Cardiac muscle cell (in vitro differentiated cells and primary cell): ENCODE measurements at regions not wholly inside any gene's neighbourhood (a gene's known extent, or its start where the extent isn't known, plus 50 kb on each side); places are given as distances from the start of the nearest gene placed in this dataset.

Experiments used
- DNase-seq, 2 donors: peaks; one replicate each; pipeline versions ENCODE4 v3.0.0 to v3.0.0-alpha.2; 2010 to 2017; ENCODE audit warnings: low read depth in 1 of 2, low spot score in 1 of 2
- H3K27ac ChIP-seq: fragments of 200-600 bp; sonication (generic); 2 replicates; pipeline ENCODE4 v1.5.1; 2016
- H3K27me3 ChIP-seq: fragments of 200-600 bp; sonication (generic); 2 replicates; pipeline ENCODE4 v1.6.0; 2016; ENCODE audit warnings: control low read depth
- H3K36me3 ChIP-seq: fragments of 200-600 bp; sonication (generic); 2 replicates; pipeline ENCODE4 v1.5.1; 2016; ENCODE audit warnings: control low read depth
- H3K4me1 ChIP-seq: fragments of 200-600 bp; sonication (generic); 2 replicates; pipeline ENCODE4 v1.8.1; 2017; ENCODE audit warnings: low read depth, mild to moderate bottlenecking, mixed run types
- H3K4me3 ChIP-seq: fragments of 200-600 bp; sonication (generic); 2 replicates; pipeline ENCODE4 v1.5.1; 2016; ENCODE audit warnings: mild to moderate bottlenecking
- H3K9me3 ChIP-seq: fragments of 200-600 bp; sonication (generic); 2 replicates; pipeline ENCODE4 v1.5.1; 2017; ENCODE audit warnings: low read depth, mild to moderate bottlenecking, control low read depth
- TF ChIP-seq, protein P1 (sequence below): IDR thresholded peaks from 2 replicates; pipeline ENCODE4 v1.5.1; 2012; ENCODE audit warnings: low read depth, mild to moderate bottlenecking, low read length

- Histone ChIP-seq H3K27me3 (no peaks in the 10 kb centered on the region), H3K36me3 (no peaks in the 10 kb centered on the region), H3K4me3 (no peak overlapping the region), H3K27ac (no peak overlapping the region), H3K9me3 (no peaks in the 10 kb centered on the region), H3K4me1 (no peaks in the 10 kb centered on the region)
- no peak for DNase-seq
- TF ChIP-seq, protein P1, sequence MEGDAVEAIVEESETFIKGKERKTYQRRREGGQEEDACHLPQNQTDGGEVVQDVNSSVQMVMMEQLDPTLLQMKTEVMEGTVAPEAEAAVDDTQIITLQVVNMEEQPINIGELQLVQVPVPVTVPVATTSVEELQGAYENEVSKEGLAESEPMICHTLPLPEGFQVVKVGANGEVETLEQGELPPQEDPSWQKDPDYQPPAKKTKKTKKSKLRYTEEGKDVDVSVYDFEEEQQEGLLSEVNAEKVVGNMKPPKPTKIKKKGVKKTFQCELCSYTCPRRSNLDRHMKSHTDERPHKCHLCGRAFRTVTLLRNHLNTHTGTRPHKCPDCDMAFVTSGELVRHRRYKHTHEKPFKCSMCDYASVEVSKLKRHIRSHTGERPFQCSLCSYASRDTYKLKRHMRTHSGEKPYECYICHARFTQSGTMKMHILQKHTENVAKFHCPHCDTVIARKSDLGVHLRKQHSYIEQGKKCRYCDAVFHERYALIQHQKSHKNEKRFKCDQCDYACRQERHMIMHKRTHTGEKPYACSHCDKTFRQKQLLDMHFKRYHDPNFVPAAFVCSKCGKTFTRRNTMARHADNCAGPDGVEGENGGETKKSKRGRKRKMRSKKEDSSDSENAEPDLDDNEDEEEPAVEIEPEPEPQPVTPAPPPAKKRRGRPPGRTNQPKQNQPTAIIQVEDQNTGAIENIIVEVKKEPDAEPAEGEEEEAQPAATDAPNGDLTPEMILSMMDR, result no peak
Observed at GRCh38 chr17:79491006-79491405, 119.8 kb downstream of the RBFOX3 start.

DNA sequence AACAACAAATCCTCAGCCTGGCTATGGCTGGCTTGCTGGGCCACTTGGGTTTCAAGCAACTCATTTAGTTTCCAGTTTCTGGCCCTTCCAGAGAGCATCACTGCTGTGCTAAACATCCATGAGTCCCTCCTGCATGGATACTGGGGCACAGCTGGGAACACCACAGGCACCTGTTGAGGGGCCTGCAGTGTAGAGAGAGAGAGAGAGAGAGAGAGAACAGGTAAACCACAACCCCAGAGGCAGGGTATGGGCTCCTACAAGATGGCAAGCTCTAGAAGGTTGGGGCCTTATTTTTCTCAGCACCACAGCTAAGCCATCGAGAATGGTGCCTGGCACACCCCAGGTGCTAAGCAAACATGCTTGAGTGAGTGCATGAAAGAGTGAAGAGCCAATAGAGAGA, 120.3 kb downstream of the RBFOX3 start:
- Histone ChIP-seq H3K27ac (no peak overlapping the region), H3K36me3 (no peaks in the 10 kb centered on the region), H3K27me3 (no peaks in the 10 kb centered on the region), H3K9me3 (no peaks in the 10 kb centered on the region), H3K4me1 (no peaks in the 10 kb centered on the region), H3K4me3 (no peak overlapping the region)
- TF ChIP-seq, protein P1, result no peak
- no peak for DNase-seq

DNA sequence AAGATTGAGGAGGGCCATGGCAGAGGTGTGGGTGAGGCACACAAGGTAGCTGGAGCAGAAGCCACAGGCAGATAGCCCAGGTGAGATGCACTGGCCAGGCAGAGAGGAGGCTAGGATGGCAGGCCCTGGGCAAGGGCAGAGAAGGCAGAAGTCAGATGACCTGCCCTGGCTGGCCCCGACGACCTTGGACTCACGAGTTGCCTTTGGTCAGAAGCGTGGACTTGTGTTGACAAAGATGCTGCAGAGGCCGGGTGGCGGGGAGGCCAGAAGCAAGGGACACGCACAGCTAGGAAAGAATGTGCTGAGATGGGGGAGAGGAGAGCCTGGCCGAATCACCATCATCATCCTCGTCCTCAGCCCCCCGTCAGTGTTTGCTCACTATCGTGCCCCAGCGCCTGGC, 123.7 kb downstream of the RBFOX3 start:
- H3K27me3 ChIP-seq, result peaks cover 23% of the 10 kb centered on the region
- no peak overlapping the region for H3K4me3 ChIP-seq
- DNase-seq, result no peak
- H3K27ac ChIP-seq, result no peak overlapping the region
- TF ChIP-seq, protein P1, result no peak
- no peaks in the 10 kb centered on the region for H3K9me3 ChIP-seq
- H3K4me1 ChIP-seq, result no peaks in the 10 kb centered on the region
- no peaks in the 10 kb centered on the region for H3K36me3 ChIP-seq

- DNase-seq, result no peak
- no peaks in the 10 kb centered on the region for H3K9me3 ChIP-seq
- peaks cover 34% of the 10 kb centered on the region for H3K27me3 ChIP-seq
- no peak overlapping the region for H3K27ac ChIP-seq
- TF ChIP-seq, protein P1, result no peak
- H3K36me3 ChIP-seq, result no peaks in the 10 kb centered on the region
- H3K4me3 ChIP-seq, result no peak overlapping the region
- no peaks in the 10 kb centered on the region for H3K4me1 ChIP-seq
Observed at GRCh38 chr17:79485991-79486390, 124.9 kb downstream of the RBFOX3 start.

DNA sequence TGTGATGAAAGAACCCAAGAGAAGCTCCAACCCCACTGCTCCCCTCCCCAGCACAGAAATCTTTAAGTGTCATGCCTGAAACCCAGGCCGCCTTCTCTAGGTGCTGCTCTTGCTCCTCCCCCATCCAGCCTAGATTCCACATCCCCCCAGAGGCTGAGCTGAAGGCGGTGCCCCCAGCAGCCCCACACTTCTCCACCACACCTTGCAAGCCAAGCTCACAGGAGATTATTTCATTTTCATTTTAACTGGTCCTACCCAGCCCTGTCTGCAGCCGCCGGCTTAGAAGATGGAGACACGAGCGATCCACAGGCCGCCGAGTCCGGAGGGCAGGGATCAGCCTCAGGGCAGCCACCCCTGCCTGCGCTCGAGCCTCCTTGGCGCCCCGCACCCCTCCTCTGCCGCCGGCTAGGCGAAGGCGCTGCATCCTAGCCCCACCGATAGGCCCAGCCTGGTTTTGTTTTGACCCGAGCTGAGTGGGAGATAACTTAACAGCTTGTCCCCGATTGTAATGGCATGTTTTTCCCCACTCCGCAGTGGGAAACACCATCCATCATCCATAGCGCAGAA, 125.3 kb downstream of the RBFOX3 start:
- no peak overlapping the region for H3K27ac ChIP-seq
- H3K27me3 ChIP-seq, result peaks cover 39% of the 10 kb centered on the region
- H3K36me3 ChIP-seq, result no peaks in the 10 kb centered on the region
- TF ChIP-seq, protein P1, result no peak
- no peak overlapping the region for H3K4me3 ChIP-seq
- DNase-seq, result no peak
- no peaks in the 10 kb centered on the region for H3K4me1 ChIP-seq
- no peaks in the 10 kb centered on the region for H3K9me3 ChIP-seq
